Epithelial cell of proximal tubule (primary cell): ENCODE measurements at regions not wholly inside any gene's neighbourhood (a gene's known extent, or its start where the extent isn't known, plus 50 kb on each side); places are given as distances from the start of the nearest gene placed in this dataset.

ENCODE experiments used
- DNase-seq: peaks from one replicate; pipeline ENCODE4 v3.0.0-alpha.2; 2011; ENCODE audit warnings: low read depth
- H3K4me3 ChIP-seq: 2 replicates; pipeline ENCODE4 v1.5.1; 2011; ENCODE audit warnings: low read depth, mild to moderate bottlenecking, low read length
- CTCF ChIP-seq: conservative IDR thresholded peaks from 2 replicates; pipeline ENCODE4 v1.5.1; 2012; ENCODE audit warnings: low read depth, mild to moderate bottlenecking, low read length

DNA sequence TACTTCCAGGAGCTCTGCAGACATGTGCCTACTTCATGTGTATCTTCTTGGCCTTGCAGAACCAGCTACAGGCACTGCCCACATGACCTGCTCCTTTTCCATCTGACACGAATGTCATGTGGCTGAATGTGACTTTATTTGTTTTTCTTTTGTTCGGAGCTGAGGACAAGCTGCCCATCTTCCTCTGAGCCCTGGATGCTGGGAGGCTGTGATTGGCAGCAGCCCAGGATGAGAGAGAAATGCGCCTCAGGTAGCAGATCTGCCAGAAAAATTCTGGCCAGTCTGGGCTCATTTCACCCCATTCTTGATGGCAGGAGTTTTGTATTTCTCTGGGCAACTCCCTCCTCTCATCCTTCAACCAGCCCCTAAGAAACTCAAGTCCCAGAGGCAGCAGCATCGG is 372.0 kb downstream of the RPS6KC1 start:
- no peak for DNase-seq
- TF ChIP-seq CTCF: no peak
- no peak overlapping the region for H3K4me3 ChIP-seq

- no peak overlapping the region for H3K4me3 ChIP-seq
- DNase-seq: no peak
- no peak for TF ChIP-seq CTCF
Observed at GRCh38 chr1:213423605-213424004, 372.6 kb downstream of the RPS6KC1 start.

- DNase-seq: no peak
- no peak for TF ChIP-seq CTCF
- no peak overlapping the region for H3K4me3 ChIP-seq
Observed at GRCh38 chr1:213425376-213426030, 374.5 kb downstream of the RPS6KC1 start.

DNA sequence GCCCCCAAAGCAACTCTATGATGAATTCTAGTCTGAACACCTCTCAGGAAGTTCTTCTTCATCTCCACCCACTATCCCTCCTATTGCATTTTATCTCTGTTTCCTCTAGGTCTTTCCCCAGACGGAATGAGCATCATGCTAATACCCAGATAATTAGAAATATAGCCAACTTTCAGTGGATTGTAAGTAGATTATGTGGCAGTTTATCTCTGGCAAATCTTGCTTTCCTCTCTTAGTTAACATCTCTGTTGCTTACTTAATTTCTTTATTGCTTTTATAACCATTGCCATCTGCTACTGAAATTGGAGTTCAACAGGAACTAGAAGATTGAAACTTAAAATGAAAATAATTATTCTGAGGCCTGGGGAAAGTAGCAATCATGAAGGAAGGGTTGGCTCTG is 378.6 kb downstream of the RPS6KC1 start:
- H3K4me3 ChIP-seq: no peak overlapping the region
- DNase-seq: no peak
- no peak for TF ChIP-seq CTCF

- no peak for TF ChIP-seq CTCF
- DNase-seq: no peak
- no peak overlapping the region for H3K4me3 ChIP-seq
Observed at GRCh38 chr1:213435715-213436114, 384.7 kb downstream of the RPS6KC1 start.

DNA sequence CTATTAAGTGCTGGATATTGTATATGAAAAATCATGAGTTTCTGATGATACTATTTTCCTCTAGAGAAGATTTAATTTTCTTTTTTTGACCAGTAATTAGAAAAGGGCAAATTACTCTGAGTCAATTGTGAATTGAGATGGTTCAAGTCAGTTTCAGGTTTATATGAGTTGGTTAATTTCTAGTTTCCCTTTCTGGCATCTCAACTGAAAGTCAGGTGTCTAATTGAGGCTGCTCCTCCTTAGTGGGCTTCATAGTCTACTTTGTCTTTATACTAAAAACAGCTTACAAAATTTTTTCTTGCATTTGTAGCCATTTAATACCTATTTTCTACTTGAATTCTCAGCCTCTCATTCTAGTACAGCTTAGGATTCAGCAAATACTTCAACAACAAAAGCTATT is 387.3 kb downstream of the RPS6KC1 start:
- H3K4me3 ChIP-seq: no peak overlapping the region
- no peak for TF ChIP-seq CTCF
- DNase-seq: no peak

DNA sequence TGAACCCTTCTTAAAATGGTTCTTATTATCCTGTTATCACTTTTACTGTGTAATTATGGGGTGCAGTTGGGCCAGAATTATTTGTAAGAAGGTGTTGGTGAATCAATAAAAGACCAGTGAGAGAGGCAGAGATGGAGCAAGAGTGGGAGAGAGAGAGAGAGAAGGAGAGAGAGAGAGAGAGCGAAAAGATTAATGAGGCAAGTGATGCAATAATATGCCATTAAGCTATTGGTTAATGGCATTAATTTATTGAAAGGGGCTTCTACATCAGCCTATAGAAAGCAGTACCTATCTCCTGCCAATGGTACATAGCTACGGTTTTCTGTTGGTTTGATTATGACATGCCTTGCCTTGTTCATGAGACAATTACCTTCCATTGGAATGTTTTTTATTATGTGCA is 388.7 kb downstream of the RPS6KC1 start:
- DNase-seq: no peak
- H3K4me3 ChIP-seq: no peak overlapping the region
- no peak for TF ChIP-seq CTCF
